HG03135 (cell line): ENCODE measurements at regions not wholly inside any gene's neighbourhood (a gene's known extent, or its start where the extent isn't known, plus 50 kb on each side); places are given as distances from the start of the nearest gene placed in this dataset.

ENCODE experiments used
- ATAC-seq: cut with Tn5 transposase; IDR thresholded peaks from one replicate; pipeline ENCODE4 v1.9.1; 2021; ENCODE audit warnings: mild to moderate bottlenecking, moderate library complexity; ENCODE audit not compliant: unreplicated experiment

- no peak for ATAC-seq
Observed at GRCh38 chr1:58430421-58431275, 115.9 kb downstream of the OMA1 start.

- ATAC-seq: no peak
Observed at GRCh38 chr1:58426918-58427317, 119.6 kb downstream of the OMA1 start.

- no peak for ATAC-seq
Observed at GRCh38 chr1:58422436-58422835, 124.1 kb downstream of the OMA1 start.

- ATAC-seq: no peak
Observed at GRCh38 chr1:58418283-58419228, 128.0 kb downstream of the OMA1 start.

- no peak for ATAC-seq
Observed at GRCh38 chr1:58412071-58412580, 134.4 kb downstream of the OMA1 start.

- no peak for ATAC-seq
Observed at GRCh38 chr1:58409890-58410289, 136.6 kb downstream of the OMA1 start.

GRCh38 chr1:58409336-58409735, 137.2 kb downstream of the OMA1 start:
- ATAC-seq: no peak

GRCh38 chr1:58406301-58407071, 140.0 kb downstream of the OMA1 start:
- no peak for ATAC-seq

GRCh38 chr1:58405660-58406059, 140.9 kb downstream of the OMA1 start:
- ATAC-seq: no peak

- no peak for ATAC-seq
Observed at GRCh38 chr1:58403894-58404293, 142.6 kb downstream of the OMA1 start.

GRCh38 chr1:58402444-58402843, 144.1 kb downstream of the OMA1 start:
- no peak for ATAC-seq

GRCh38 chr1:58401991-58402390, 144.5 kb downstream of the OMA1 start:
- no peak for ATAC-seq

GRCh38 chr1:58399176-58399575, 147.3 kb downstream of the OMA1 start:
- ATAC-seq: no peak

- no peak for ATAC-seq
Observed at GRCh38 chr1:58398714-58399113, 147.8 kb downstream of the OMA1 start.

- ATAC-seq: no peak
Observed at GRCh38 chr1:58397187-58397820, 149.2 kb downstream of the OMA1 start.

GRCh38 chr1:58396150-58396549, 150.4 kb downstream of the OMA1 start:
- no peak for ATAC-seq

GRCh38 chr1:58395355-58395754, 151.2 kb downstream of the OMA1 start:
- ATAC-seq: no peak

GRCh38 chr1:58392083-58392482, 154.4 kb downstream of the OMA1 start:
- no peak for ATAC-seq

- no peak for ATAC-seq
Observed at GRCh38 chr1:58391514-58391913, 155.0 kb downstream of the OMA1 start.

GRCh38 chr1:58391056-58391455, 155.5 kb downstream of the OMA1 start:
- ATAC-seq: no peak
